HPDE6-E6E7 (cell line): ENCODE measurements at regions not wholly inside any gene's neighbourhood (a gene's known extent, or its start where the extent isn't known, plus 50 kb on each side); places are given as distances from the start of the nearest gene placed in this dataset.

ENCODE experiments used
- DNase-seq: peaks from one replicate; pipeline ENCODE4 v3.0.0; 2011; ENCODE audit warnings: missing footprints; ENCODE audit errors: extremely low spot score

DNA sequence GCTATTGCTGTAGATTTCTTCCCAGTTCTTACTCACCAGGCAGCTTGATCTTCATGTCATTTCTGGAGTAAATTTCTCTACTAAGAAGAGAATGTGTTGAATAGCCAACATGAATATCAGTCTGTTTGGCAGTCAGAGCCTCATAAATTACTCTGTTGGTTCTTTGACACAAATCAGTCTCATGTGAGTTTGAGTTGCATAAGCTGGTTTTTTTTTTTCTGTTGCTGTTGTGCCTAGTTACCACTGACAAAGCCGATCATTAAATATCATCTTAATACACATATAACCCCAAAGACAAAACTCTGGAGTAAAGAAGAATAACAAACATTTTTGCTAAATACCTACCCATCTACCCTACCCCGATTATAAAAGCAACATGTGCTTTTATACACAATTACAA is 240.5 kb upstream of the KCNJ16 start:
- DNase-seq, result no peak

DNA sequence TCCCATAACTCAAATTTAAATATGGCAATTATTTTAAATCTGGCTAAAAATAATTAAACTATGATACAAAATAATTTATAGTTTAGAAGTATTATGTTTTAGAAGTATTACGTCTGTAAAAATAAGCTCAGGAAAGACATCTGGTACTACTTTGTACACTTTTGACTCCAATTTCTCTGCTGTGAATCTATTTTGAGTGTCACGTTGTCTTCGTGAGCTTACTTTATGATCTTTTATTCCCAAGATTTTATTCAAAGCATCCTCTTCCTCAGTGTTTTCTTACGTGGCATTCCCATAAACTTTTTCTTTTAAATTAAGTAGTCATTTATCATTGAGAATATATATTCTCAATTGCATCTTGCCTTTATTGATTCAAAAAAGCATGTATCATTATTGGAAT is 223.3 kb upstream of the KCNJ16 start:
- no peak for DNase-seq

DNA sequence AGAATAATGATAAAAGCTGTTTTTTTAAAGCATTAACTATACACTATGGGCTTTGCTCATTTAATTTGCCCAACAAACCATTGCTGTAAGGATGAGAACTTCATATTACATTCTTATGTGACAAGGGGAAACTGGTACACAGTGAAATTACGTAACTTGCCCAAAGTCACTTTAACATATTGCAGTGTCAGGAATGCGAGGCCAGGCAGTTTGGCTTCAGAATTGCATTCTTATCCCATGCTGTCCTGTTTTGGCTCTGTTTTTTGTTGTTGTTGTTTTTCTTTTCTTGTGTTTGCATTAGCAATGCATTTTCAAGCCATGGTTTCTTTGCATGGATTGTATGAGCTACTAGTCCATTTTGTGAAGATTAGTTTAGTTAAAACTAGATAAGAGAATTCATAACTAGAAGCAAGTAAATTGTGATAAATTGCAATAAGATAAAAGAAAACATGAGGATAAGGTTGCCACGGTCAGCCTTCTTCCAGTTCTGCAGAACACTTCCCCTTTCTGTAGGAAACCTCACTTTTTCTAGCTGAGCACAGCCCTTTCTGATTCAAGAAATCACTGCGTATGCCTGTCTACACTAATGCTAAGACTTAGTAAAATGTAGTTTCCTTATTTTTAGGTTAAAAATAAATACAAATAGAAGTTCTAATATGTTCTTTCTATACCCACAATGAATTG is 221.3 kb upstream of the KCNJ16 start:
- DNase-seq, result no peak

DNA sequence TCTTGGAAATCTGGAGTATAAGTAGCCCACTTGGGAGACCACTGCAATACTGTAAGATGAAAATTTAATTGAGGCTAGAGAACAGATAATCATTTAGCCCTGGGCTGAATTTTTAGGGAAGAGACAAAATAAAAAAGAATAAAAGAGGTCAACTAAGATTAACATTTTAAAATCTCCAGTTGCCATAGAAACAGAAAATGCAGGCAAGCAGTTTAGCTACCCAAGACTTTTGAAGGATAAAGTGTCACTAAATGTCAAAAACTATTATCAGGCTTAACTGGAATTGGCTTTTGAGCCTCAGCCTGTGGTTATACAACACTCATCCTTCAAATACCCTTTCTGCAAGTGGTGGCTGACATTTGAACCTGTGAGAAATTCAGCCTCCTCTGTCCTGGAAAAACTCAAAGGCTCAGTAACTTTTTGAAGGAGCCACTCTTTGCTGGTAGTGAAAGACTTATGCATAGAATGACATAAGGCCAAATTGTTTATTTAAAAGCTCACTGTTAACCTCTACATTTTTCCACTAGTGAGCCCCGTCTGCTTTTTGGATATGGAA is 220.7 kb upstream of the KCNJ16 start:
- DNase-seq, result no peak

DNA sequence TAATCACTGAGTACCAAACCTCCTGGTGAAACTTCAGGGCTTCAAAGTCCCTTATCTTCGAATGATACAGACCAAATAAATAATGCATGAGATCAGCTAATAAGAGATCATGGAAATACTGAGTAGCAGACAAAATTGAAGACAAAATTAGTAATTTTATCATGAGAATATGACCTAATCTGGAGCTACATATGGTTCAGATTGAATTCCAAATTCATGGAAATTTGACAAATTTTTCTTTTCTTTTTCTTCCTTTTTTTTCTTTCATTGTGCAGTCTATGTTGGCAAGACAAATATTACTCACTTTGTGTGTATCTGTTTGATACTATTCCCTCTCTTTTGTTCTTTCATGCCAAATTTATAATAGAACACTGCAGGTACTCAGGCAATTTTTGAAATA is 218.1 kb upstream of the KCNJ16 start:
- DNase-seq, result no peak

DNA sequence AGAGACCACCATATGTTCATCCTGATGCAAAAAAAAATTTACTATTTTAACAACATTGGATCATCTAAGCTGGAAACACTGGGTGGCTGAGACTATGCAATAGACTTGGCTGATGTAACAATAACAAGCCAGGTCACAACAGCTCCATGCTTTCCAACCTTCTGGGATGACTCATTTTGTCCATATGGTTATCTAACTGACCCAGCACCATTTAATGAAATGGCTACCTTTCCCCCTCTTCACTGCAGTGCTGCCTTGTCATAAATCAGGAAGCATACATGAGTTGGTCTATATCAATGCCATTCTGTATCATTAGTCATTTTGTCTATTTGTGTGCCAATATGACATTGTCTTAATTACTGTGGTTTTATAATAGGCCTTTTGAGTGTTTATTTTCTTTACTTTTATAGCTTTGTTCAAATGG is 217.6 kb upstream of the KCNJ16 start:
- no peak for DNase-seq

DNA sequence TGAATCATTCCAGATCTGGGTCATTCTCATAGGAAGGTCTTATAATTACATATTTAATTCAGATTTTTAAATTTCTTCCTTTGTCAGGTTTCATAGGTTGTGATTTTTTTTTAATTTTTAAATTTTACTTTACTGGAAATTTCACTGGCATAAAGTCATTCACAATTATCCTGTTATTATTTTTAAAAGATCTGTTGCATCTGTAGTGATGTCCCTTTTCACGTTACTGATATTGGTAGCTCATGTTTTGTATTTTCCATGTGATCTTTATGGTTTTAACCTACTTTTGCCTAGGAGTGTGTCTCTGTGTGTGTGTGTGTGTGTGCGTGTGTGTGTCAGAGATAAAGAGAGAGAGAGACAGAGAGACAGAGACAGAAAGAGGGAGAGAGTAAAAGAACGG is 216.6 kb upstream of the KCNJ16 start:
- no peak for DNase-seq

DNA sequence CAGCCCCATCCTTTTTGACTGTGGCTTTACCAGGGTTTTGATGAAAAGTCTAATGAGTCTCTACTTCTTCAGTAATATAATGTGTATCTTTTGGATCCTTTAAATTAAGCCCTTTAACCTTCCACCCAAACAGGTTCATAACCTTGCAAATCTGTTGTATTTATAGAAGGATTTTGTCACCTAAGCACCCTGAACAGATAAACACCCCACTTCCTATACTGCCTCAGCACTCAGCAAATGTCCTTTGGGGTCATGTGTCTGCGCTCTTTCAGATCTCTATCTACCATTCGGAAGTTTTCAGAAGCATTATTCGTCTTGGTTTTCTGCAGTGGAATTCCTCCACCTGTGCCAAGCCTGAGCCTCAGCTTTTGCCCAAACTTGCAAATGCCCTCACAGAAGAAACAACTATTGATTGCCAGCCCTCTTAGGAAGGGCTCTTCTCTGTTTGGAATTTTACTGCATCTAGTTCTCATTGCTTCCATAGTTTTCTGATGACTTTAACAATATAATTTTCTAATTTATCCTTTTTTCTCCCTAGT is 214.8 kb upstream of the KCNJ16 start:
- DNase-seq, result no peak

DNA sequence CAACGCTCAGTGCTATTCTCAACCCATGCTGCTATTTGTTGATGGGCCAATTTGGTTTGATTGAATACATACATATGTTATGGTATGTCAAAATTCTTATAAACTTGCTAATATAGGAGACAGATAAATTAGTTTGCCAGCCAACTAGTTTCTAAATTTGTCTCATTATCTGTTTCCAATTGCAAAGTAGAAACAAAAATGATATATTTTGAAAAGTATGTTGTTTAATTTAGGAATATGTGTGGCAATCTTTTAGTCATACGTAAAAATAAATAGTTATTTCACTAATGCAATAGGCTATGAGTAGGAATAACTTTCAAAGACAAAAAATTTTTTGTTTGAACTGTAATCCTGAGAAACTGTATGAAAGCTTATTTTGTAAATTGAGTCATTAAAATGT is 210.6 kb upstream of the KCNJ16 start:
- DNase-seq, result no peak

DNA sequence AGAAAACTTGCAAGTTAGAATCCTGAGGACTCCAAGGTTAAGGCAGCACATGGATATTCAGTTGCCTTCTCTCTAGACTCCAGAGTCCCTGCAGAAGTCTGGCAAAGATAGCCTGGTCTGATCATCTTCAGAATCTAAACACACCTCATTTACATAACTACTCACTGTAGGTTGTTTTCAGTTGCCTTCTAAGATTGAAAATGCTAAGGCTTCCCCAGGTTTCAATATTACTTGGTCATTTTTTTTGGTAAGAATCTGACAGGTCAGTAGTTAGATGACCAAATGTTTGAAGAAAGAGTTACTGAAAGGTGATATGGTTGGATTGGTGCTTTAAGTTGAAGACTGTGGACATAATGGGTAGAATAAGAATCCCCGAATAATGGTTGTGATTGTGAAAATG is 205.4 kb upstream of the KCNJ16 start:
- DNase-seq, result no peak

DNA sequence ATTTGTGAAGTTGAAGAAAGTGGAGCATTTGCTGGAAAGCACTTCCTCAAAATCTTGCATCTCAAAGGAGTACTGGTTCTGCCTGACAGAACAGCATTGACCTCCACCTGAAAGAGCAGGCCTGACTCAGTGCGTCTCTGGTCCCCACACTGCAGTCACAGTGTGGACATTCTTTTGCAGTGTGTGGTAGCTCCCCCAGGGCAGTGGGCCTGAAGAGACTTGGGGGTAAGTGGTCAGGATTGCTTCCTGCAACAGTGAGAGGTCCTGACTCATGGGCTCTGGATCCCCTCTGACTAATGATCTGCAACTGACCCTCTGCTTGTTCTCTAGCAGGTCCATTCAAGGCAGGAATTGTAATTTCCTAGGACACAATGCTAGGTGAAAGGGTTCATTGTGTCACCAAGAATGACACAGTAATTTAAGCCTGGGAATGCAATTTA is 204.9 kb upstream of the KCNJ16 start:
- DNase-seq, result peak; percentile 52

DNA sequence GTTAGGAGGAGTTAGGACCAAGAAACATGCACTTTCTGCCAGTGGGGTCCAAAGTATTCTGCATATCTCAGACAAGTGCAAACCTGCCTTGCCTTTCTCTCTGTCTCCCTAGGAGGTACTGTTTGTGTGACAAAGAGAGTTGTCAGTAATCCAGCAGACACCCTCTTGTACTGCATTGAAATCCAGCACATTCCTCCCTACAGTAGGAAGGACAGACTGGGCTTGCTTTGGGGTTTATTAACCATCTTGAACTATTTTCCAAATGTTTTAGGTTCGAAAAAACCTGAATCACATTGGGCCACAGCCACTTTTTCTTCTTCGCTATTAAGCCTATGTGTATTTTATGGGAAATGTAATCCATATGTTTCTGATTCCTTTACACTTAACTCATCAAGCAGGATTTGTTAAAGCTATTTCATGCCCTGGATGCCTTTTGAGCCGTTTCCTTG is 204.2 kb upstream of the KCNJ16 start:
- DNase-seq, result peak; percentile 58

DNA sequence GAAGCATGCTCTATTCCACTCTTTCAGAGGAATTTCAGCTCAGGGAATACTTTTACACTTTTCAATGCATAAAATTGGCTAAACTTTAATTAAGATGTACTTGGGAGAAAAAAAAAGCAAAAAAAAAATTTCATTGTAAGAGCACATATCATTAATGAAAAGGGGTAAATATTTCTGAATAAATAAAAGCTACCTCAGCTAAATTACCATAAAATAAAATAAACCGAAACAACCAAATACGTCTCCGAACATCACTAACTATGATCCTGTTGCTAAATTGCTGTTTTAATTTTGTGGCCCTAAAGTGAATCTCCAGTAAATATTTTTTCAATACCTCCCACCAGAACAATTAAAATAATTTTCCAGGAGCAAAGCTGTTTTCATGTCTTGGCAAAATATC is 203.7 kb upstream of the KCNJ16 start:
- DNase-seq, result no peak

DNA sequence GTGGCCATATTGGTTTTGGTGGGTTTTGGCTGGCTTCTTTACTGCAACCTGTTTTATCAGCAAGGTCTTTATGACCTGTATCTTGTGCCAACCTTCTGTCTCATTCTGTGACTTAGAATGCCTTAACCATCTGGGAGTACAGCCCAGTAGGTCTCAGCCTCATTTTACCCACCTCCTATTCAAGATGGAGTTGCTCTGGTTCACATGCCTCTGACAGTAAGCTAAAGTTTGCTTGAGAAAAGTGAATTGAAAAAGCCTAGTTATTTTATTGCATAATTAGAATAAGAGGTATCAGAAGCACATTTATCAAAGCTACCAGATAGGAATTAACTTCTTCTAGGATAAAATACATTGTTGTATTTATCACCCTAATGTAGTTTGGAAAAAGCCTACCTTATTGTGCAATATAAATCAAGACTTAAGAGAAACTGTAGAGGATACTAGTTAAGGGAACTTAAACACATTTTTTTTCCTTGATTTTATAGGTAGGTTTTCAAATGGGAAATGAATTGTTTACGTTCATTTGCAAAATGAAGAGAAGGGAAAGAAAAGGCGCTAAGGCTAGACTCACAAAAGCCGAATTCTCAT is 202.3 kb upstream of the KCNJ16 start:
- DNase-seq, result no peak

DNA sequence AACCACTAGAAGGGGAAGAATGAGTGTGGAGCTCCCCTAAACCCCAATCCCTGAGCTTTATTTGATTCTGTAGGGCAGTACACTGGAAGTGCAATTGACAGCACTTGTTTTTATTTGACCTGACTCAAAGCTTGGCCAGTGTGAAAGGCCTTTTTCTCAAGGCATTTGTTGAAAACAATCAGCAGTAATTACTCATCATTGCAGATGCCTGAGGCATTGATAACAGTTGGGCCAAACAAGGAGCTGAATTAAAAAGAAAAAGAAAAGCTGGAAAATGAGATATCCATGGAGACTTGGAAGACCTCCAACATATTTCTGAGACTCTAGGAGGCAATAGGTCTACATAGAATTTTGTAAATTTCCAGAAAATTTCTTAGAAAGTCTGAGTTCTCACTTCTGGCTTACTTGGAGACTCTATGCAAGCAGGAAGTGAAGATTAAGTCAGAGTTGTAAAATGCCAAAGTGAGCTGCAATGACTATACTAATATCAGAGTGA is 200.8 kb upstream of the KCNJ16 start:
- DNase-seq, result peak; percentile 26

DNA sequence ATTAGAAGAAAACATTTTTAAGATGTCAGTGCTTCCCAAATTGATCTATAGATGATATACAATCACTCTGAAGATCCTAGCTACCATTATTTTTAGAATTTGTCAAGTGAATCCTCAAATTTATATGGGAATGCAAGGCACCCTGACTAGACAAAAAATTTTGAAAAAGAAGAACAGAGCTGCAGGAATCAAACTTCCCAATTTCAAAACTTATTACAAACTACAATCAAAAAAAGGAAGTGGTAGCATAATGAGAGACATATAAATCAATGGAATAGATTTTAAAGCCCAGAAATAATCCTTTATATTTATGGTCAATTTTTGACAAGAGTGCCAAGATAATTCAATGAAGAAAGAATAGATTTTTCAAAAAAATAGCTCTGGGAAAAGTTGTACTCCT is 198.3 kb upstream of the KCNJ16 start:
- no peak for DNase-seq

DNA sequence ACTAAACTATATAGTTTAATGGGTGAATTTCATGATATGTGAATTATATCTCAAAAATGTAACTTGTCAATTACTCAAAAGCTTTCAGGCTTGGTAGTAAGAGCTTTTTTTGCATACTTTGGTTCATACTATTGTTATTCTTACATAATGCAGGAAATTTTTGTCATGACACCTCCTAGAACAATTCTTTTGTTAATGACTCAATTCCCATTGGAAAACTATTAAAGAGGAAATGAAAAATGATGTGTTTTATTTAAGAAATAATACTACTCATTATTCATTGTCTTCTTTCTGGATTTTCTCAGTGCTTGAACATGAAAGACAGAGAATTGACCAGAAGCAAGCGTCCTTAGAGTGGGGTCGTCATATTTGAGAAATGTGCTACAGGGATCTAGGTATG is 196.4 kb upstream of the KCNJ16 start:
- no peak for DNase-seq

DNA sequence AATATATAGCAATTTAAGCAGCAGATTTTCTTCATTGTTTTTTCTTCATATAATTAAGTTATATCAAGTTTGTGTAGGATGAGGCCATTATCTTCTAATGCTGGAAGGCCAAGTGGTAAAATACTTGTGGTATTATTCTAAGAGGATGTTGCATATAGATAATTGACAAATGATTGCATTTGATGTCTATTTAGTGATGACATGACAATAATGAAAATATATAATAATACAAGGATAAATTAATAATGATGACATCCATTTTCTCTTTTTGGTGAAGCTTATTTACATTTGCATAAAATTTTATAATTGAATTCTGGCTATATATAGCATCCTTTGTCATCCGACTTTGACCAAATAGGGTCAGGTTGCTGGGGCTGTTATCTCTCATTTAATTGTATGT is 195.4 kb upstream of the KCNJ16 start:
- DNase-seq, result no peak

DNA sequence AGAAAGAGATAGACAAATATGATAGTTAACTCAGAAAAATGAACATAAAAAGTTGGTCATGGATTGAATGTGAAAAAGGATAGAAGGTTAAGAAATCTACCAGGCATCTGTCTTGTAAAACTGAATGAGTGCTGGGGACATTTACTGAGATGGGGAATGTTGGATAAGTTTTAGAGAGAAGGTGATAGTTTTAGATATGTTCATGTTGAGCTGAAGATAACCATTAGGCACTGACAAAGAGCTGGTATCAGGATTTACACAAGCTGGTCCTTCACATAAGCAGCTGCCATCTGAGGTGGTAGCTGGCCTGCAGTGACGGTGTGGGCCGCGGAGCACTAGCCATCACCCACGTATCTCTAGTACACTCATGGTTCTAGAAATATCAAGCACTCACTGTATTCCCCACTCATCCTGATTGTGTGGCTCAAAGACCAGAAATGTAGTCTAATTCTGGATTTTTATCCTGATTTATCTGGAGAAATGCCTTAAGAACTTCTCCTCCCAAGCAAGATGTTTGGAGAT is 194.4 kb upstream of the KCNJ16 start:
- DNase-seq, result no peak

DNA sequence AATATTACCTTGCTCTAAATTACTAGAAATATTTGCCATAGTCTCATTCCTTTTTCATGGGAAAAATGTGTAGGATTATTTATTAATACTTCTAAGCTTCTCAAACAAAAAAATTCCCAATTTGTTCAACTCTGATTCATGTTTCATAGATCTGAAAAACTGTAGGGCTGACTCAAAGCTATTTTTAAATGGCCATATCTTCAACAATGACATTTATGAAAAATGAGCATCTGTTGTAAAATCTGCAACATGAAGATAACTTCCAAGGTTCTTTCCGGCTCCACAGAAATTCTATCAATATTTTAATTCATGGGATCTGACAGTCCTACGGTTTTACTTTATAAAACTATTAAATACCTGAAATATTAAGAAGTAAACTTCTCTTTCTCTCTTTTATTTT is 192.7 kb upstream of the KCNJ16 start:
- no peak for DNase-seq

DNA sequence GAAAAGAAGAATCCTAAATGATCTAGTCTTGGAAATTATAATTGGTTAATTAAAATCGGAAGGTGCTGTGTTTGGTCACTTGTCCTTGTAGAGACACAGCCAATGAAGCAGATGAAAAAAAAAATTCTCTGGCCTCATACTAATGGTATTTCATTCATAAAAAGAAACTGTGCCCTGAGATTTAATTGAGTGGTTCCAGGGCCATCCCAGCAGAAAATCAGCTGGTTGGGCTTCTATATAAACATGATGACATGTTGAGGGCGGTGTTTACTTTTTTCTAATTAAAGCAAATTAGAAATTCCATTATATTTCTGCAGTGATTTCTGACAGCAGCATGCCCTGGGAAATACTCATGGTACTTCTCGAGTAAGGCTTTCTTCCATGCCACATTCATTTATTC is 191.9 kb upstream of the KCNJ16 start:
- DNase-seq, result no peak

DNA sequence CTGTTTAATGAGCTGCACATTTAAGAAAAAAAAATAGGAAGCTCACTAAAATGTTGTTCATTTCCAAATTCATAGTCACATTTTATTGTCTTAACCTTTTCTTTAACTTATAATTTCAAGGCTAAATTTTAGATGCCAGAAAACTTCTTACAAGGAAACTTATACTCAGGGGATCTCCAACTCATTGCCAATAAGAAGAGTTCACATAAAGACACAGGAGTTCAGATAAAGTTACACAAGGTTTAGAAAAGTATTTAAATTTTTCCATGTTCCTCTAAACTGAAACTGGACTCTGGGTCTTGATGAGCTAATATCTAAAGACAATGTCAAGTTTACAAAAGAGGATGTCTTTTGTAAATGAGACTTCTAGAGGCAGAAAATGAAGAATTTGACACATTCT is 190.7 kb upstream of the KCNJ16 start:
- DNase-seq, result no peak

DNA sequence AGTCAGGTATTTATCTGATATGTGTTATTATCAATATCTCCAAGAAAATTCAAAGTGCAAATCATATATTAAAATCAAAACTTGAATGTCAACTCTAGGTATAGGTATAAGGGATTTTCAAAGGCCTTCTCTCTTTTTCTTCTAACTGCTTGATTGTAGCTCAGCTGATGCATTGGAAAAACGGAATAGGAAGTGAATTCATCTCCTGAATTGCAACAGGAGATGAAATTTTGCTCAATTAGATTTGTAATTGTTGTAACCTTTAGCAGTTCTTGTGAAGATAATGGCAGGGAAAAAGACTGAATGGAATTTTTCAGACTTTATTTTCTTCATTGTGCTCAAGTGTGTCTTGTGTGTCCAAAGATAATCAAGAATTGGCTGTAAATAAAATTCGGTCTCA is 190.2 kb upstream of the KCNJ16 start:
- DNase-seq, result no peak
